GM12878 (cell line): ENCODE measurements at regions not wholly inside any gene's neighbourhood (a gene's known extent, or its start where the extent isn't known, plus 50 kb on each side); places are given as distances from the start of the nearest gene placed in this dataset.

ENCODE experiments used
- ATAC-seq: fragments of 200-7000 bp; cut with Tn5 transposase; 3 replicates; pipeline ENCODE4 v1.9.1; 2020; ENCODE audit warnings: mild to moderate bottlenecking, moderate library complexity
- BruUV-seq: library from RNA; stranded (reverse); fragments of 400-500 nt; replicated peaks from 2 replicates; lab custom pipeline; 2021; lab: Mats Ljungman, UMichigan
- CTCF ChIA-PET: fragments of 300-600 bp; sonication (Branson Sonifier 250); formaldehyde crosslinking; extraction: SDS; loops from one replicate; lab custom pipeline; 2021; ENCODE audit warnings: inconsistent platforms; lab: Yijun Ruan, JAX
- POLR2A ChIA-PET: fragments of 350-600 bp; formaldehyde crosslinking; extraction: SDS; loops from one replicate; lab custom pipeline; 2021; ENCODE audit warnings: inconsistent platforms; lab: Charles Lee
- RAD21 ChIA-PET: fragments of 300-600 bp; sonication (Branson Sonifier 250); formaldehyde crosslinking; loops from one replicate; lab custom pipeline; 2023; ENCODE audit warnings: antibody characterized with exemption; ENCODE audit not compliant: unreplicated experiment; lab: Charles Lee
- SMC1A ChIA-PET: fragments of 300-600 bp; sonication (Branson Sonifier 250); formaldehyde crosslinking; loops from one replicate; lab custom pipeline; 2023; ENCODE audit not compliant: unreplicated experiment, uncharacterized antibody; lab: Charles Lee
- DNase-seq: peaks from one replicate; pipeline ENCODE4 v3.0.0-alpha.2; 2011; ENCODE audit warnings: low read depth, low spot score
- FAIRE-seq: peaks from 3 replicates; lab custom pipeline; 2011; peaks lifted over from hg19 to GRCh38; lab: Jason Lieb, UNC
- H2AFZ ChIP-seq: 2 replicates; pipeline ENCODE4 v1.6.0; 2011; ENCODE audit warnings: low read depth, low read length, control low read depth; ENCODE audit not compliant: control insufficient read depth
- H3K27ac ChIP-seq: 2 replicates; pipeline ENCODE4 v1.5.1; 2011; ENCODE audit warnings: control low read depth; ENCODE audit not compliant: control insufficient read depth, insufficient read depth
- H3K27me3 ChIP-seq, 2 experiments: replicated peaks in 1 of 2; 2 replicates each; pipeline versions ENCODE4 v1.6.0 to v1.6.1; 2011; ENCODE audit warnings: low read length in 1 of 2; ENCODE audit not compliant: control insufficient read depth in 2 of 2, insufficient read depth in 2 of 2
- H3K36me3 ChIP-seq, 2 experiments: 2 replicates each; pipeline ENCODE4 v1.5.1; 2011; ENCODE audit warnings: low read length in 1 of 2; ENCODE audit not compliant: control insufficient read depth in 2 of 2, insufficient read depth in 2 of 2
- H3K4me1 ChIP-seq: 2 replicates; pipeline ENCODE4 v1.6.1; 2011; ENCODE audit warnings: mild to moderate bottlenecking, low read length, moderate library complexity, mixed read lengths; ENCODE audit not compliant: control insufficient read depth, insufficient read depth
- H3K4me2 ChIP-seq: 2 replicates; pipeline ENCODE4 v1.6.0; 2011; ENCODE audit warnings: control low read depth; ENCODE audit not compliant: control insufficient read depth, insufficient read depth
- H3K4me3 ChIP-seq: fragments of 200-600 bp; sonication (generic); 2 replicates; pipeline ENCODE4 v1.5.1; 2016
- H3K79me2 ChIP-seq: 2 replicates; pipeline ENCODE4 v1.6.0; 2011; ENCODE audit warnings: low read length; ENCODE audit not compliant: control insufficient read depth, insufficient read depth
- H3K9ac ChIP-seq: 2 replicates; pipeline ENCODE4 v1.8.0; 2011; ENCODE audit warnings: low read length, control low read depth, mixed read lengths; ENCODE audit not compliant: control insufficient read depth, insufficient read depth
- H3K9me3 ChIP-seq: replicated peaks from 3 replicates; pipeline ENCODE4 v1.5.1; 2011; ENCODE audit warnings: mild to moderate bottlenecking, low read length; ENCODE audit not compliant: control insufficient read depth, insufficient read depth
- H4K20me1 ChIP-seq: 2 replicates; pipeline ENCODE4 v1.6.0; 2011; ENCODE audit not compliant: control insufficient read depth, insufficient read depth
- ASH2L ChIP-seq: fragments of 300-600, 200-600 bp; sonication (generic); IDR thresholded peaks from 2 replicates; pipeline ENCODE4 v1.6.1; 2017; ENCODE audit warnings: low read depth, mild to moderate bottlenecking, borderline replicate concordance
- BACH1 ChIP-seq: fragments of 450-650 bp; IDR thresholded peaks from 2 replicates; pipeline ENCODE4 v1.6.1; 2017; ENCODE audit warnings: mild to moderate bottlenecking, borderline replicate concordance
- BMI1 ChIP-seq: fragments of 450-650 bp; IDR thresholded peaks from 2 replicates; pipeline ENCODE4 v1.6.1; 2016; ENCODE audit warnings: mild to moderate bottlenecking, moderate library complexity, borderline replicate concordance
- CREB1 ChIP-seq: IDR thresholded peaks from 2 replicates; pipeline ENCODE4 v1.6.1; 2012; ENCODE audit warnings: low read depth, mild to moderate bottlenecking, inconsistent platforms
- DPF2 ChIP-seq: fragments of 450-650 bp; IDR thresholded peaks from 2 replicates; pipeline ENCODE4 v1.6.1; 2017; ENCODE audit warnings: mild to moderate bottlenecking
- MXI1 ChIP-seq: fragments of 150-350 bp; IDR thresholded peaks from 2 replicates; pipeline ENCODE4 v1.6.1; 2011; ENCODE audit warnings: low read depth, mild to moderate bottlenecking, inconsistent platforms, low read length, improper control_type of control experiment
- NFXL1 ChIP-seq: fragments of 450-650 bp; IDR thresholded peaks from 2 replicates; pipeline ENCODE4 v1.6.1; 2017; ENCODE audit warnings: antibody characterized with exemption, mild to moderate bottlenecking, borderline replicate concordance
- NFYB ChIP-seq: IDR thresholded peaks from 2 replicates; pipeline ENCODE4 v1.6.1; 2011; ENCODE audit warnings: low read depth, mild to moderate bottlenecking, low read length, improper control_type of control experiment, moderate library complexity; ENCODE audit not compliant: insufficient read depth
- POLR2AphosphoS2 ChIP-seq: IDR thresholded peaks from 2 replicates; pipeline ENCODE4 v1.6.1; 2011; ENCODE audit warnings: low read depth, mild to moderate bottlenecking, low read length, improper control_type of control experiment, moderate library complexity
- RAD51 ChIP-seq: fragments of 450-650 bp; IDR thresholded peaks from 2 replicates; pipeline ENCODE4 v1.6.1; 2016; ENCODE audit warnings: moderate library complexity, mild to moderate bottlenecking, inconsistent platforms
- SUPT20H ChIP-seq: IDR thresholded peaks from 2 replicates; pipeline ENCODE4 v1.6.1; 2011; ENCODE audit warnings: low read depth, mild to moderate bottlenecking, low read length, moderate library complexity, borderline replicate concordance; ENCODE audit not compliant: control insufficient read depth
- ZNF217 ChIP-seq: fragments of 450-650 bp; IDR thresholded peaks from 2 replicates; pipeline ENCODE4 v1.6.1; 2017; ENCODE audit warnings: antibody characterized with exemption, mild to moderate bottlenecking
- ZNF24 ChIP-seq: fragments of 450-650 bp; IDR thresholded peaks from 2 replicates; pipeline ENCODE4 v1.6.1; 2017; ENCODE audit warnings: antibody characterized with exemption, mild to moderate bottlenecking
- ZNF384 ChIP-seq: IDR thresholded peaks from 2 replicates; pipeline ENCODE4 v1.6.1; 2012; ENCODE audit warnings: low read depth, mild to moderate bottlenecking, low read length, improper control_type of control experiment, borderline replicate concordance
- WGBS: methylation state at CpG from one replicate; pipeline ENCODE4 v1.1.6; 2016; ENCODE audit warnings: low lambda C conversion rate; ENCODE audit not compliant: insufficient replicate concordance, insufficient coverage; ENCODE audit errors: missing lambda C conversion rate; 5-methylcytosine and 5-hydroxymethylcytosine counted together
- in situ Hi-C: fragments of 300-500 bp; cut with MboI; formaldehyde crosslinking; loops from 9 replicates; pipeline ENCODE4 v1.14.3; 2018; ENCODE audit warnings: mixed read lengths
- intact Hi-C: fragments of 100-400 bp; cut with micrococcal nuclease; formaldehyde crosslinking; loops from one replicate; pipeline ENCODE4 v1.14.2; 2022; ENCODE audit not compliant: unreplicated experiment
- TF ChIP-seq, protein P1 (sequence below): fragments of 450-650 bp; IDR thresholded peaks from 2 replicates; pipeline ENCODE4 v1.6.1; 2018; ENCODE audit warnings: borderline replicate concordance, mild to moderate bottlenecking; ENCODE audit not compliant: partially characterized antibody
- TF ChIP-seq, protein P2 (sequence below): IDR thresholded peaks from 2 replicates; pipeline ENCODE4 v1.6.1; 2012; ENCODE audit warnings: low read depth, low read length, improper control_type of control experiment
- TF ChIP-seq, protein P3 (sequence below): IDR thresholded peaks from 2 replicates; pipeline ENCODE4 v1.6.1; 2012; ENCODE audit warnings: low read depth, low read length, improper control_type of control experiment

DNA sequence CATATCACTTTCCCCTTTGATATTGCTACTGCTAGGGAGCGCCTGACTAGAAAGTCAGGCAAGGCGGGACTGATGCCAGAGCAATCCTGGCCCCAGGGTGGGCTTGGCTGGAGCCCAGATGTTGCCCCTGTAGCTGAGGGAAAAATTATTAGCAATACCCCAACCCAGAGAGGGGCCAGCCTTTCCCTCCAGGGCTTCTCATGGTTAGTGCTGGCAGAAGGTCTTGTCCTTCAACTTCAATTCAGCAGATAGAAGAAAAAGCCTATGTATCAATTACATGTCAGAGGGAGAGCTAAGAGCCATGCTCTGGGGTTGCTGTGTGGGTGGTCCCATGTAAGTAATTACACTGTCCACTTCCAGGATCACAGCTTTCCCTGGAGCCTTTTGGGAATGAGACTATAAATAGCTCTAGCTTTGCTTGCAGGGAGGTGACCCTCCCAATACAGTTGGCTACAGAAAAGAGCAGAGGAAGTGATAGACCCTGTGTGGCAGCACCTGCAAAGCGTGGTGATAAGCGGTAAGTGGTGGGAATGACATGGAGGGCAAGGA lies 579.1 kb downstream of the CCSER2 start (continued):
- TF ChIP-seq SUPT20H (no peak), BACH1 (no peak), CREB1 (no peak)
- TF ChIP-seq, protein P1, sequence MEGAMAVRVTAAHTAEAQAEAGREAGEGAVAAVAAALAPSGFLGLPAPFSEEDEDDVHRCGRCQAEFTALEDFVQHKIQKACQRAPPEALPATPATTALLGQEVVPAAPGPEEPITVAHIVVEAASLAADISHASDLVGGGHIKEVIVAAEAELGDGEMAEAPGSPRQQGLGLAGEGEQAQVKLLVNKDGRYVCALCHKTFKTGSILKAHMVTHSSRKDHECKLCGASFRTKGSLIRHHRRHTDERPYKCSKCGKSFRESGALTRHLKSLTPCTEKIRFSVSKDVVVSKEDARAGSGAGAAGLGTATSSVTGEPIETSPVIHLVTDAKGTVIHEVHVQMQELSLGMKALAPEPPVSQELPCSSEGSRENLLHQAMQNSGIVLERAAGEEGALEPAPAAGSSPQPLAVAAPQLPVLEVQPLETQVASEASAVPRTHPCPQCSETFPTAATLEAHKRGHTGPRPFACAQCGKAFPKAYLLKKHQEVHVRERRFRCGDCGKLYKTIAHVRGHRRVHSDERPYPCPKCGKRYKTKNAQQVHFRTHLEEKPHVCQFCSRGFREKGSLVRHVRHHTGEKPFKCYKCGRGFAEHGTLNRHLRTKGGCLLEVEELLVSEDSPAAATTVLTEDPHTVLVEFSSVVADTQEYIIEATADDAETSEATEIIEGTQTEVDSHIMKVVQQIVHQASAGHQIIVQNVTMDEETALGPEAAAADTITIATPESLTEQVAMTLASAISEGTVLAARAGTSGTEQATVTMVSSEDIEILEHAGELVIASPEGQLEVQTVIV, result no peak

DNA sequence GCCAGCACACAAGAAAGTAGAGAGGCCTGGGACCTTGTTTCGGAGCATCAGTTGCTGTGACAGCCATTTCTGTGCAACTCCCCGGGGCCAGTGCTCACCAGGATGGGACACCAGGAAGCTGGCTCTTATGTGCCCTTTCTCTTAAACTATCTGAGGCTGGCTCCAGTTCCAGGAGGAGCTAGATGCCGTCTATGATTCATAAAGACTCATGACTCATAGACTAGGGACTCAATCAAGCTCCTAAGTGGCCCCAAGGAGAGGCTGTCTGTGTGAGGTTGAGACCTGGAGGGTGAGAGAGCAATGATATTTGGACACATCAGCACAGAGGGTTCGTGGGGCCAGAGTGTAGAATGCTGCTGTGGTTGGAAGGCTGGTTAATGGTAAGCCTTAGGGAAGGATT lies 580.1 kb downstream of the CCSER2 start:
- RAD21 ChIA-PET, result no interaction called here

More for the DNA sequence above, 580.1 kb downstream of the CCSER2 start:
- CTCF ChIA-PET, result no interaction called here
- no peaks in the 10 kb centered on the region for H3K79me2 ChIP-seq
- no peaks in the 10 kb centered on the region for H3K9me3 ChIP-seq
- FAIRE-seq, result no peak
- SMC1A ChIA-PET, result no interaction called here
- DNase-seq, result no peak
- intact Hi-C loops (no loop called here), in situ Hi-C loops (no loop called here)
- H3K4me3 ChIP-seq, result no peak overlapping the region
- no peaks in the 10 kb centered on the region for H3K36me3 ChIP-seq
- H3K27me3 ChIP-seq, result no peaks in the 10 kb centered on the region
- H3K27ac ChIP-seq, result no peak overlapping the region
- no TSS peak for BruUV-seq
- H3K9ac ChIP-seq, result no peak overlapping the region
- no peak overlapping the region for H2AFZ ChIP-seq
- WGBS, result 6% methylated on average over 4 of the region's 4 CpGs
- no peaks in the 10 kb centered on the region for H4K20me1 ChIP-seq
- ATAC-seq, result no peak
- POLR2A ChIA-PET, result no interaction called here
- H3K4me2 ChIP-seq, result no peak overlapping the region
- H3K4me1 ChIP-seq, result no peaks in the 10 kb centered on the region
- TF ChIP-seq ASH2L (no peak), MXI1 (no peak), CREB1 (no peak), DPF2 (no peak), ZNF217 (no peak), POLR2AphosphoS2 (no peak), NFXL1 (no peak), ZNF384 (no peak), BMI1 (no peak), ZNF24 (no peak), NFYB (no peak), RAD51 (no peak)
- TF ChIP-seq, protein P2, sequence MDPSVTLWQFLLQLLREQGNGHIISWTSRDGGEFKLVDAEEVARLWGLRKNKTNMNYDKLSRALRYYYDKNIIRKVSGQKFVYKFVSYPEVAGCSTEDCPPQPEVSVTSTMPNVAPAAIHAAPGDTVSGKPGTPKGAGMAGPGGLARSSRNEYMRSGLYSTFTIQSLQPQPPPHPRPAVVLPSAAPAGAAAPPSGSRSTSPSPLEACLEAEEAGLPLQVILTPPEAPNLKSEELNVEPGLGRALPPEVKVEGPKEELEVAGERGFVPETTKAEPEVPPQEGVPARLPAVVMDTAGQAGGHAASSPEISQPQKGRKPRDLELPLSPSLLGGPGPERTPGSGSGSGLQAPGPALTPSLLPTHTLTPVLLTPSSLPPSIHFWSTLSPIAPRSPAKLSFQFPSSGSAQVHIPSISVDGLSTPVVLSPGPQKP, result no peak
- TF ChIP-seq, protein P3, sequence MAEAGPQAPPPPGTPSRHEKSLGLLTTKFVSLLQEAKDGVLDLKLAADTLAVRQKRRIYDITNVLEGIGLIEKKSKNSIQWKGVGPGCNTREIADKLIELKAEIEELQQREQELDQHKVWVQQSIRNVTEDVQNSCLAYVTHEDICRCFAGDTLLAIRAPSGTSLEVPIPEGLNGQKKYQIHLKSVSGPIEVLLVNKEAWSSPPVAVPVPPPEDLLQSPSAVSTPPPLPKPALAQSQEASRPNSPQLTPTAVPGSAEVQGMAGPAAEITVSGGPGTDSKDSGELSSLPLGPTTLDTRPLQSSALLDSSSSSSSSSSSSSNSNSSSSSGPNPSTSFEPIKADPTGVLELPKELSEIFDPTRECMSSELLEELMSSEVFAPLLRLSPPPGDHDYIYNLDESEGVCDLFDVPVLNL, result no peak
- TF ChIP-seq, all 136 proteins: peak for 0
